Stimulated activated CD8-positive, alpha-beta memory T cell treated with anti-CD3 and anti-CD28 coated beads, Interleukin-4, amount 100 ng/mL, for 48 hours (primary cell): ENCODE measurements at regions not wholly inside any gene's neighbourhood (a gene's known extent, or its start where the extent isn't known, plus 50 kb on each side); places are given as distances from the start of the nearest gene placed in this dataset.
"Not testable (repeated sequence)": the region's sequence is repeated elsewhere in the genome, so short reads cannot be mapped to it uniquely, and the experiment has no call there.

Experiments
- DNase-seq: peaks from one replicate; pipeline ENCODE4 v3.0.0-alpha.2; 2020

GRCh38 chr12:31906557-31907301 lies 52.5 kb upstream of the RESF1 start:
- DNase-seq: no peak

DNA sequence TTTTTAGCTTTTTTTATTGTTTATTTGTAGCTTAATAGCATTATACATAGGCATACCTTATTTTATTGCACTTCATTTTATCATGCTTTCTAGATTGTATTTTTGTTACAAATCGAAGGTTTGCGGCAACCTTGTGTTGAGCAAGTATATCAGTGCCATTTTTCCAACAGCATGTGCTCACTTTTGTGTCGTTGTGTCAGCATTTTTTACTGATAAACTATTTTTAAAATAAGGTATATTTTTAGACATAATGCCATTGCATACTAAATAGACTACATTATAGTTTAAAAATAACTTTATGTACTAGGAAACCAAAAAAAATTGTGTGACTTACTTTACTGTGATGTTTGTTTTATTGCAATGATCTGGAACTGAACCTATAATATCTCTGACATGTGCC lies 56.2 kb upstream of the RESF1 start:
- DNase-seq: no peak

DNA sequence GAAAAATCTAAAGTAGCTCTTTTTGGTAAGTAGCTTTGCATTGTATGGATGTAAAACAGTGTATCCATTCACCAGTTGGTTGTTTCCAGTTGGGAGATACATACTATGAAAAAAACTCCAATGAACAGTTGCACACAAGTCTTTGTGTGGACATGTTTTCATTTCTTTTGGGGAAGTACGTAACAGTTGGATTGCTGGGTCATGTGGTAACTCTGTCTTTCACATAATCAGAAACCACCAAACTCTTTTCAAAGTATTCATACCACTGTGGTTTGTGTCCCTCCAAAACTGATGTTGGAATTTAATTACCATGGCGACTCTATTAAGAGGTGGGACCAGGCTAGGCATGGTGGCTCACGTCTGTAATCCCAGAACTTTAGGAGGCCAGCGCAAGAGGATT lies 58.9 kb upstream of the RESF1 start:
- no peak for DNase-seq

GRCh38 chr12:31899109-31899508 lies 60.1 kb upstream of the RESF1 start:
- DNase-seq: no peak

- no peak for DNase-seq
Observed at GRCh38 chr12:31897781-31898503, 61.3 kb upstream of the RESF1 start.

DNA sequence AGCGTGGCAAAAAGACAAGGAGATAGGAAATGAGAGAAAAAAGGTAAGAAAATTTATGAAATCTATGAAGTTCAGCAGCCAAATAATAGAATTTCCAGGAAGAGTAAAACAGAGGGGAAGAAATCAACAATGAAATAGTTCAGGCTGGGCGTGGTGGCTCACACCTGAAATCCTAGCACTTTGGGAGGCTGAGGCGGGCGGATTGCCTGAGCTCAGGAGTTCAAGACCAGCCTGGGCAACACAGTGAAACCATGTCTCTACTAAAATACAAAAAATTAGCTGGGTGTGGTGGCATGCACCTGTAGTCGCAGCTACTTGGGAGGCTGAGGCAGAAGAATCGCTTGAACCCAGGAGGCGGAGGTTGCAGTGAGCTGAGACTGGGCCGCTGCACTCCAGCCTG lies 62.1 kb upstream of the RESF1 start:
- DNase-seq: not testable (repeated sequence)

DNA sequence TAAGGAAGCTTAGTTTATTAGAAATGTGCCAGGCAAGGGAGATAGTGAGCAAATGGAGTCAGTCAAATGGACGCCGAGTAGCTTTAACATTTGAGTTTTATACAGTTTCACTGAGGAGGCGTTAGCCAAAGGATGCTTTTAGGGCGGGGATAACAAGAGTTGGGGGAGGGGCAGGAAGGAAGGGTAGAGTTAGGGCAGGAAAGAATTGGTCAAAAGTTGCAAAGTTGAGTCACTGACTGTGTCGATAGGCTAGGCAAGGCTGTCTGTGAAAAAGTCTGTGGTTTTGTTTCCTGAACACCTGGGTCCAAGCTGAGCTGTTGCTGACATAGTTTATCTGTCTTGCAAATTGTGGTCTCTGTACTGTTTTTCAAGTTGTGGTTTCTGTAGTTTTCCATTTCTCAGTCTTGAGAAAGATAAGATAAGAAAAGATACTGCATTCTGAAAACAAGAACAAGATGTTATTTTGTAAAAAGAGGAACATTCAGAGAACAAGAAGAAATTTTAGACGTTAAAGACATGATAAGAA lies 62.6 kb upstream of the RESF1 start:
- DNase-seq: peak; percentile 82

- no peak for DNase-seq
Observed at GRCh38 chr12:31895449-31896150, 63.6 kb upstream of the RESF1 start.

- DNase-seq: no peak
Observed at GRCh38 chr12:31890295-31891285, 68.6 kb upstream of the RESF1 start.

GRCh38 chr12:31887109-31887811 lies 72.0 kb upstream of the RESF1 start:
- DNase-seq: no peak

GRCh38 chr12:31882682-31883081 lies 76.5 kb upstream of the RESF1 start:
- DNase-seq: not testable (repeated sequence)

GRCh38 chr12:31880340-31880739 lies 78.9 kb upstream of the RESF1 start:
- no peak for DNase-seq

DNA sequence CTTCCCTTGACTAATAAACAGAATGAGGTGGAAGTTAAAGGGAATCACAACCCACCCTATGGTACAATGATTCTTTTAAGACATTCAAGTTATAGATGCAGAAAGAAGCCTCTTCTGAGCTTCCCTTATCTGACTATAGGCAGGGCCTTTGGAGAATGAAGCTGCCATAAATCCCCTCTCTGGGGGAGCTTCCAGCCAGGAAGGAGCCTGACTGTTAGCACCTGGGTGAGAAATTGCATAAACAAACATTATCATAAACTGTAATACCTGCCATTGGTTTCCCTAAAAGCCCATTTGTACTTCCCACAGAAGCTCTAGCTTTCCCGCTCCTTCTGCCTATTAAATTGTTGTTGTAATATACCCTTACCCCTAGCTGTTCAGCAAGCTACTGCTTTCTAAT lies 81.3 kb upstream of the RESF1 start:
- no peak for DNase-seq

DNA sequence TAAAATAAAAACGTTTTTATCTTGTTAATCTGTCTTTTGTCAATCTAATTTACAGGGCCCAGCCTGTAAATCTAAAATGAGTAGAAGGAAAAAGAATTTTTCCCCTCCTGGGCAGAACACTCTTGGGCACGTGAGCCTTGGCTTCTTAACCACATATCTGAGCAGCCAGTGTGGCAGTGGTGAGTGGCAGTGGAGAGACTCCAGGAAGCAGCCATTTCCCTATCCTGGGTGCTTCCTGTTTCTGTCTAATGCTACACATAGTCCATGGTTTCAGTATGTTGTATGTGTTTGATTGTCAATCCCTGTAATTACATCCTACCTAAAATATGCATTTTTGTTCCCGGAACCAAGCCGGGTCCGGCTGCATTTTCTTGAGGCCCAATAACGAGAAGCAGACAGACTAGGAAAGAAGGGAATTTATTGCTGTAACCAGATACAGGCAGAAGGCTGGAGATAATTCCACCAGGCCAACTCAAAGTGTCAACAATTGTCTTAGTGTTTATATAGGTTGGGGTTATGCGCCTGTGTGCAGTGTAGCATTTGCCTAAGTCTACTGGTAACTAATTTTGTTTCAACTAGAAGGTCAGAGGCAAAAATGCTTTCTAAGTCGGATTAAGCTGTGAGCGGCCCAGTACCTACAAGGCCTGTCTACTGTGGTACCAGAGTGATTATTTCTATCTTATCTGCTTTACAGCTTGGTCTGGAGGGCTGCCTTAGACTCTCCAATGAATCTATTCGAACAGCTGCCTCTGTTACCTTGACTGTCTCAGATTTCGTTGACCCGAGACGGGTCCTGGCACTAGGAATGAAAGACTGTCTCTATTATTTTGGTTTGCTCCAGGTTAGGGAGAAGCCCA lies 82.4 kb upstream of the RESF1 start:
- no peak for DNase-seq

- no peak for DNase-seq
Observed at GRCh38 chr12:31875609-31875964, 83.6 kb upstream of the RESF1 start.

GRCh38 chr12:31874961-31875608 lies 84.1 kb upstream of the RESF1 start:
- DNase-seq: peak; percentile 73

GRCh38 chr12:31872831-31873604 lies 86.2 kb upstream of the RESF1 start:
- DNase-seq: no peak

GRCh38 chr12:31869972-31870371 lies 89.2 kb upstream of the RESF1 start:
- no peak for DNase-seq

DNA sequence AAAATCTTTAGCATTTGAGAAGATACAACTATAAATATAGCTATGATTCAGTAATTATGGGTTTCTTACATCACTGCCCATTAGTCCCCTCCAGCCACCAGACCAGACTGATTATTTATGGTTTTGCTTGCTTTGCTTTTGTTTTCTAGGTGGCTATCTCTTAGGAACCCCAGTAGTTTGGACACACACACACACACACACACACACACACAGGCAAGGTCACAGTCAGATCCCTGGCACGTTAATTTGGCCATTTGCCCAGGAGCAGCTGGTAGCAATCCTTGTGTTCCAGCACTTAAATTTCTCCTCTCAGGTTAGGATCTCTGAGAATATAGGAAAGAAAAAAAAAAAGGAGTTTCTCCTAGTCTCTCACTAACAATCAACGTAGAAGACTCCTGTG lies 90.2 kb upstream of the RESF1 start:
- no peak for DNase-seq
